GM21529 (cell line): ENCODE measurements at regions not wholly inside any gene's neighbourhood (a gene's known extent, or its start where the extent isn't known, plus 50 kb on each side); places are given as distances from the start of the nearest gene placed in this dataset.

Source experiments
- ATAC-seq: cut with Tn5 transposase; IDR thresholded peaks from one replicate; pipeline ENCODE4 v1.9.1; 2021; ENCODE audit not compliant: unreplicated experiment

GRCh38 chr3:151935446-151935845 is 62.0 kb downstream of the SUCNR1 start:
- no peak for ATAC-seq

GRCh38 chr3:151940481-151940880 is 67.0 kb downstream of the SUCNR1 start:
- ATAC-seq, result no peak

GRCh38 chr3:151943539-151943938 is 70.1 kb downstream of the SUCNR1 start:
- ATAC-seq, result no peak

- ATAC-seq, result no peak
These were observed 70.9 kb downstream of the SUCNR1 start for GRCh38 chr3:151944356-151944755.

GRCh38 chr3:151946606-151947005 is 73.2 kb downstream of the SUCNR1 start:
- ATAC-seq, result no peak

GRCh38 chr3:151949706-151950105 is 76.3 kb downstream of the SUCNR1 start:
- no peak for ATAC-seq

GRCh38 chr3:151955356-151955755 is 81.9 kb downstream of the SUCNR1 start:
- ATAC-seq, result no peak

- ATAC-seq, result no peak
These were observed 87.6 kb downstream of the SUCNR1 start for GRCh38 chr3:151960961-151961580.

- ATAC-seq, result no peak
These were observed 88.9 kb downstream of the SUCNR1 start for GRCh38 chr3:151962352-151962751.

GRCh38 chr3:151962912-151963311 is 89.5 kb downstream of the SUCNR1 start:
- no peak for ATAC-seq

GRCh38 chr3:151964743-151965142 is 91.3 kb downstream of the SUCNR1 start:
- no peak for ATAC-seq

GRCh38 chr3:151969026-151969642 is 95.7 kb downstream of the SUCNR1 start:
- no peak for ATAC-seq

- ATAC-seq, result no peak
These were observed 98.6 kb downstream of the SUCNR1 start for GRCh38 chr3:151971814-151972579.

- ATAC-seq, result no peak
These were observed 100.6 kb downstream of the SUCNR1 start for GRCh38 chr3:151974067-151974466.

GRCh38 chr3:151976211-151977050 is 103.0 kb downstream of the SUCNR1 start:
- no peak for ATAC-seq

- no peak for ATAC-seq
These were observed 106.5 kb downstream of the SUCNR1 start for GRCh38 chr3:151979906-151980305.

- no peak for ATAC-seq
These were observed 110.1 kb downstream of the SUCNR1 start for GRCh38 chr3:151983538-151983937.

GRCh38 chr3:151985787-151986430 is 112.5 kb downstream of the SUCNR1 start:
- ATAC-seq, result no peak

GRCh38 chr3:151987893-151988292 is 114.5 kb downstream of the SUCNR1 start:
- no peak for ATAC-seq

- ATAC-seq, result no peak
These were observed 116.2 kb downstream of the SUCNR1 start for GRCh38 chr3:151989621-151990020.
